Fibroblast of lung (primary cell): ENCODE measurements at regions not wholly inside any gene's neighbourhood (a gene's known extent, or its start where the extent isn't known, plus 50 kb on each side); places are given as distances from the start of the nearest gene placed in this dataset.

Source experiments
- DNase-seq, 2 donors: peaks; one replicate each; pipeline versions ENCODE4 v3.0.0 to v3.0.0-alpha.2; 2010; ENCODE audit warnings: low read depth in 2 of 2
- H2AFZ ChIP-seq: 2 replicates; pipeline ENCODE4 v1.5.1; 2012; ENCODE audit warnings: low read length, control low read depth, inconsistent platforms
- H3K27ac ChIP-seq: 2 replicates; pipeline ENCODE4 v1.5.1; 2011; ENCODE audit warnings: low read length, control low read depth; ENCODE audit not compliant: insufficient read depth
- H3K27me3 ChIP-seq: 2 replicates; pipeline ENCODE4 v1.5.1; 2011; ENCODE audit warnings: mild to moderate bottlenecking, low read length; ENCODE audit not compliant: control insufficient read depth, insufficient read depth
- H3K36me3 ChIP-seq: 2 replicates; pipeline ENCODE4 v1.5.1; 2011; ENCODE audit warnings: low read length; ENCODE audit not compliant: control insufficient read depth, insufficient read depth
- H3K4me1 ChIP-seq: 2 replicates; pipeline ENCODE4 v1.5.1; 2011; ENCODE audit warnings: low read length; ENCODE audit not compliant: control insufficient read depth, insufficient read depth; ENCODE audit errors: extremely low read depth
- H3K4me2 ChIP-seq: 2 replicates; pipeline ENCODE4 v1.5.1; 2011; ENCODE audit warnings: low read length, control low read depth; ENCODE audit not compliant: insufficient read depth; ENCODE audit errors: extremely low read depth
- H3K4me3 ChIP-seq, 4 experiments: fragments of 200-600 bp in 1 of 4; sonication (generic) in 1 of 4; replicated peaks in 1 of 4; 2 replicates each; pipeline ENCODE4 v1.5.1; 2011 to 2016; ENCODE audit warnings: low read length in 4 of 4, low read depth in 3 of 4, mild to moderate bottlenecking in 3 of 4, control low read depth in 2 of 4, inconsistent platforms in 1 of 4, mixed read lengths in 1 of 4; ENCODE audit not compliant: insufficient read depth in 1 of 4; ENCODE audit errors: control extremely low read depth in 1 of 4
- H3K79me2 ChIP-seq: 2 replicates; pipeline ENCODE4 v1.5.1; 2012; ENCODE audit warnings: mild to moderate bottlenecking, low read length, inconsistent platforms; ENCODE audit not compliant: control insufficient read depth, insufficient read depth
- H3K9ac ChIP-seq: 2 replicates; pipeline ENCODE4 v1.5.1; 2011; ENCODE audit warnings: mild to moderate bottlenecking, low read length, control low read depth; ENCODE audit not compliant: insufficient read depth
- H3K9me3 ChIP-seq: 2 replicates; pipeline ENCODE4 v1.5.1; 2012; ENCODE audit warnings: low read depth, low read length; ENCODE audit not compliant: control insufficient read depth, insufficient read depth
- H4K20me1 ChIP-seq: 2 replicates; pipeline ENCODE4 v1.5.1; 2011; ENCODE audit warnings: low read length; ENCODE audit not compliant: control insufficient read depth, insufficient read depth; ENCODE audit errors: extremely low read depth
- EZH2 ChIP-seq: IDR thresholded peaks from 2 replicates; pipeline ENCODE4 v1.5.1; 2012; ENCODE audit warnings: low read length, control low read depth, mild to moderate bottlenecking; ENCODE audit errors: missing control alignments
- TF ChIP-seq, protein P1 (sequence below), 2 donors: IDR thresholded peaks in 1 of 2; conservative IDR thresholded peaks in 1 of 2; 1 replicate in 1 of 2; 2 replicates in 1 of 2; pipeline ENCODE4 v1.5.1; 2011 to 2012; ENCODE audit warnings: low read length in 2 of 2, control low read depth in 1 of 2, inconsistent platforms in 1 of 2, low read depth in 1 of 2, mild to moderate bottlenecking in 1 of 2

DNA sequence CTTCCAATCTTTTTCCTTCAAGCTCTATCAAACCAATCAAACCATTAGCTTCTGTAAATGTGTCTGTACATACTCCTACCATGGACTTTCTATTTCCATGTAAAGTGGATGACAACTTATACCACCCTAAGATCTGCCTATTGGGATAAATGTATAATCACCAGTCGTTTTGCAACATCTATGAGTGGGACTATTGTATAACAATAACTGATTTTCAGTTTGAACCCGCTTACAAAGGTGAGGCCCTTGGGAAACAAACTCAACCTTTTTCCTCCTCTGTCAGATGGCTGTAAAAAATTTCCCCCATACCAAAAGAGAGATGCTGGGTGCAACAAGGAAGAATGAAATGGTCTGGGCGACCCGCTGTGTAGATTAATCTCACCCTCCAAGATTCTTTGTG is 399.1 kb upstream of the ADAMTS5 start:
- Histone ChIP-seq H3K4me1 (no peaks in the 10 kb centered on the region), H3K79me2 (no peaks in the 10 kb centered on the region), H3K4me3 (no peak overlapping the region), H3K9me3 (no peaks in the 10 kb centered on the region), H3K27me3 (no peaks in the 10 kb centered on the region), H3K36me3 (no peaks in the 10 kb centered on the region), H3K4me2 (no peak overlapping the region), H3K27ac (no peak overlapping the region), H3K9ac (no peak overlapping the region), H2AFZ (no peak overlapping the region), H4K20me1 (no peaks in the 10 kb centered on the region)
- DNase-seq: no peak
- TF ChIP-seq, protein P1, sequence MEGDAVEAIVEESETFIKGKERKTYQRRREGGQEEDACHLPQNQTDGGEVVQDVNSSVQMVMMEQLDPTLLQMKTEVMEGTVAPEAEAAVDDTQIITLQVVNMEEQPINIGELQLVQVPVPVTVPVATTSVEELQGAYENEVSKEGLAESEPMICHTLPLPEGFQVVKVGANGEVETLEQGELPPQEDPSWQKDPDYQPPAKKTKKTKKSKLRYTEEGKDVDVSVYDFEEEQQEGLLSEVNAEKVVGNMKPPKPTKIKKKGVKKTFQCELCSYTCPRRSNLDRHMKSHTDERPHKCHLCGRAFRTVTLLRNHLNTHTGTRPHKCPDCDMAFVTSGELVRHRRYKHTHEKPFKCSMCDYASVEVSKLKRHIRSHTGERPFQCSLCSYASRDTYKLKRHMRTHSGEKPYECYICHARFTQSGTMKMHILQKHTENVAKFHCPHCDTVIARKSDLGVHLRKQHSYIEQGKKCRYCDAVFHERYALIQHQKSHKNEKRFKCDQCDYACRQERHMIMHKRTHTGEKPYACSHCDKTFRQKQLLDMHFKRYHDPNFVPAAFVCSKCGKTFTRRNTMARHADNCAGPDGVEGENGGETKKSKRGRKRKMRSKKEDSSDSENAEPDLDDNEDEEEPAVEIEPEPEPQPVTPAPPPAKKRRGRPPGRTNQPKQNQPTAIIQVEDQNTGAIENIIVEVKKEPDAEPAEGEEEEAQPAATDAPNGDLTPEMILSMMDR (conservative IDR thresholded peaks at IDR 0.05 in 1 of 2, IDR thresholded peaks at IDR 0.05 in 1 of 2; ENCODE audit: low read depth in 1 of 2, low read length in 2 of 2): no peak
- TF ChIP-seq EZH2: no peak

DNA sequence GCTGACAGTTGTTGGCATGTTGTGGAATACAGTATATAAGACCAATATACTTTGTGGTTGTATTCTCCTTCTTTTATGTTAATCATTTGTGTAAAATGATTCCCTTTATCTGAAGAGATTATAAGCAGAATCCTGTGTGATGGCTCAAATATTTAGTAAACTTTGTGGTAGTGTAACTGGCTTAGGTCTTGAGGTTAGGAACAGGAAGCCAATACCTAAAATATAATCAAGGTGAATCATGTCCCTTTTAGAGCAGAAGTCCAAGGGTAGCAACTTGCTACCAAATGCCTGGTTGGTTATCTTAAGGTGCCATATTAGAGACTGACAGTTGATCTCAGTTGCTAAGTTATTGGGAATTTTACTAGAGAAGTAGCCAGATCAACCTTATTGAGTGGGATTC is 398.5 kb upstream of the ADAMTS5 start:
- Histone ChIP-seq H2AFZ (peak overlapping the region; percentile 35), H3K4me2 (no peak overlapping the region), H4K20me1 (no peaks in the 10 kb centered on the region), H3K4me3 (no peak overlapping the region), H3K27ac (no peak overlapping the region), H3K9me3 (no peaks in the 10 kb centered on the region), H3K79me2 (no peaks in the 10 kb centered on the region), H3K36me3 (no peaks in the 10 kb centered on the region), H3K27me3 (no peaks in the 10 kb centered on the region), H3K4me1 (no peaks in the 10 kb centered on the region), H3K9ac (no peak overlapping the region)
- peak in 1 of 2 donors; percentile 54 for DNase-seq
- TF ChIP-seq EZH2: no peak
- TF ChIP-seq, protein P1 (conservative IDR thresholded peaks at IDR 0.05 in 1 of 2, IDR thresholded peaks at IDR 0.05 in 1 of 2; ENCODE audit: low read depth in 1 of 2, low read length in 2 of 2): no peak

DNA sequence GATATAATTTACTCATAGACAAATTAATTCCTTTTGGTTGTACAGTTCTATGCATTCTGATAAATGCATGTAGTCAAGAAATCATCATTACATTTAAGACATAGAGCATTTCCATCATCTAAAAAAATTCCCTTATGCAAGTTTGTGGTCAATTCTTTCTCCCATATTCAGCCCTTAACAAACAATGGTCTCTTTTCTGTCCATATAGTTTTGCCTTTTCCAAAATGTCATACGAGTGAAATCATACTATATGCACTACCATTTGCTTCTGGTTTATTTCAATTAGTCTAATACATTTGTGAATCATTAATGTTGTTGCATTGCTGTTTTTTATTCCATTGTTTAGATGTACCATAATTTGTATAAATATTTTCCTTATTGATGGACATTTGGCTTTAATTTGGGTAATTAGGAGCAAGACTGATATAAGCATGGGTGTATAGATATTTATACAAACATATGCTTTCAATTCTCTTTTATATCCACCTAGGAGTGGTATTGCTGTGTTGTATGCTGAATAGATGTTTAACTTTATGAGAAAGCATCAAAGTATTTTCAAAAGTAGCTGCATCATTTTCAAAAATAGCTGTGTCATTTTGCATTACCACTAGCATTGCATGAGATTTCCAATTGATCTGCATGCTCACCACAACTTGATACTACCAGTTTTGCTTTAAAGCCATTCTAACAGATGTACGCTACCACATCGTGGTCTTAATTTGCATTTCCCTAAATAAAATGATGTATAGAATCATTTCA is 397.0 kb upstream of the ADAMTS5 start:
- no peak overlapping the region for H3K4me2 ChIP-seq
- H3K9me3 ChIP-seq: no peaks in the 10 kb centered on the region
- no peaks in the 10 kb centered on the region for H3K4me1 ChIP-seq
- H4K20me1 ChIP-seq: no peaks in the 10 kb centered on the region
- DNase-seq: no peak
- H3K79me2 ChIP-seq: no peaks in the 10 kb centered on the region
- H3K27me3 ChIP-seq: no peaks in the 10 kb centered on the region
- no peak overlapping the region for H3K4me3 ChIP-seq
- no peaks in the 10 kb centered on the region for H3K36me3 ChIP-seq
- TF ChIP-seq, protein P1 (conservative IDR thresholded peaks at IDR 0.05 in 1 of 2, IDR thresholded peaks at IDR 0.05 in 1 of 2; ENCODE audit: low read depth in 1 of 2, low read length in 2 of 2): no peak
- no peak for TF ChIP-seq EZH2
- no peak overlapping the region for H3K9ac ChIP-seq
- no peak overlapping the region for H3K27ac ChIP-seq
- no peak overlapping the region for H2AFZ ChIP-seq
